Stimulated activated naive CD8-positive, alpha-beta T cell treated with anti-CD3 and anti-CD28 coated beads, Interleukin-15, amount 100 ng/mL, for 72 hours (primary cell): ENCODE measurements at regions not wholly inside any gene's neighbourhood (a gene's known extent, or its start where the extent isn't known, plus 50 kb on each side); places are given as distances from the start of the nearest gene placed in this dataset.

Experiments used
- ATAC-seq: fragments of 150-1000 bp; cut with Tn5 transposase; 2 replicates; pipeline ENCODE4 v1.10.0; 2021; ENCODE audit warnings: mild to moderate bottlenecking, moderate library complexity
- DNase-seq, 2 donors: peaks; one replicate each; pipeline ENCODE4 v3.0.0; 2021 to 2022
- H3K27ac Mint-ChIP-seq, 2 donors: one replicate each; pipeline ENCODE4 v1.8.0; 2022; ENCODE audit warnings: mild to moderate bottlenecking in 2 of 2, mixed read lengths in 2 of 2, moderate library complexity in 2 of 2
- H3K27me3 Mint-ChIP-seq: one replicate; pipeline ENCODE4 v1.8.0; 2022; ENCODE audit warnings: mixed read lengths
- H3K4me1 Mint-ChIP-seq: one replicate; pipeline ENCODE4 v1.8.0; 2022; ENCODE audit warnings: mild to moderate bottlenecking, mixed read lengths
- H3K4me3 Mint-ChIP-seq, 2 donors: one replicate each; pipeline ENCODE4 v1.8.0; 2022; ENCODE audit warnings: mild to moderate bottlenecking in 2 of 2, mixed read lengths in 2 of 2, moderate library complexity in 1 of 2
- H3K9me3 Mint-ChIP-seq, 2 donors: one replicate each; pipeline ENCODE4 v1.8.0; 2022; ENCODE audit warnings: mixed read lengths in 2 of 2

GRCh38 chr4:108493596-108493931 is 126.8 kb upstream of the RPL34 start:
- H3K4me1 Mint-ChIP-seq: no peaks in the 10 kb centered on the region
- H3K9me3 Mint-ChIP-seq: peaks cover 8 to 12% of the 10 kb centered on the region in 2 donors
- no peak for ATAC-seq
- no peaks in the 10 kb centered on the region for H3K27me3 Mint-ChIP-seq
- H3K27ac Mint-ChIP-seq: no peak overlapping the region
- no peak overlapping the region for H3K4me3 Mint-ChIP-seq
- no peak for DNase-seq

DNA sequence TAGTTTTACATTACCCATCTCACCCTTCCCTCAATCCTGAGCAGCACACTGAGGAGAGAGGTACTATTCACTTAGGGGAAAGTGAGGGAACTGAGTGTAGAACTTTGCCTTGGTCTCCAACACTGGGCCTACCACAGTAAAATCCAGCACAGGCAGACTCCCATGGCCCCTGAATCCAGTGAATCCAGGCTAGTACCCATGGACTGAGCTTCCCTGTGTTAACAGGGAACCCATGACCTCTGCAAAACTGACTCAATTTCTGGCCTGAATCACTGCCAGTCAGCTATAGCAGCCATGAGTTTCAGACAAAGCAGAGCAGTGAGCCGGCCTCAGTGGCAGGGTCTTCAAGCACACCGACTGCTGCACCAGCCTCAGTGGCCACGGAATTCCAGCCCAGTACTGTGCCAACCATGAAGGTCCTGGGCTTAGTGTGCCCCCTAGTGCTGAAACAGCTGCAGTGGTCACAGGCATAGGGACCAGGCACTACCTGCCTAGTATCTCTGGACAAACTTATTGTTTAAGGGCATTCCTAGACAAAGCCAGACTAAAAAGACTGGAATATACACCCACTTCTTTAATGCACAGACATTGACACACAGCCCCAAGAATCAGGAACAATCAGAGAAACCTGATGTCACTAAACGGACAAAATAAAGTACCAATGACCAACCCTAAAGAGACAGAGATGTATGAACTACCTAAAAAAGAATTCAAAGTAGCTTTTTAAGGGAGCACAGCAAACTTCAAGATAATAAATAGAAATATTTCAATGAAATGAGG is 127.4 kb upstream of the RPL34 start:
- Mint-ChIP-seq H3K4me3 (no peak overlapping the region), H3K27ac (no peak overlapping the region), H3K4me1 (no peaks in the 10 kb centered on the region), H3K27me3 (no peaks in the 10 kb centered on the region), H3K9me3 (peaks cover 8 to 12% of the 10 kb centered on the region in 2 donors)
- DNase-seq (peak in 1 of 2 donors; percentile 34), ATAC-seq (peak; percentile 76)

DNA sequence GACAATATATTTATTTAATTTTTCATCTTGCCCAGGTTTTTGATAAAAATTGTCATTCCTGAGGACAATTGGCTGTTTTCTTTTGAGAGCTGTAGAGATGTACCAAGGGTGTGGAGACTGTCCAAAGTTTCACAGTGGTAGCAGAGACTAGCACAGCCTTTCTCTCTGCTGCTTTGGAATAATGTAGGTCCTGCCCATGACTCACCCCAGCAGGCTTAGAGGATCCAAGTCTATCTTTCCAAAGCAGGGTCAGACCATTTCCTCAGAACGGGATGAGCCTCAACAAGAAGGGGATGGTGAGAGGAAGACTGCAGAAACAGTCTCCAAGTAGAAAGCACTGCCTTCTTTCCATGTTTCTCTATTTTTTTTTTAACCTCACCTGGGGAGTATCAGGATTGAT is 131.5 kb upstream of the RPL34 start:
- no peak for DNase-seq
- peaks cover 24% of the 10 kb centered on the region for H3K4me1 Mint-ChIP-seq
- no peaks in the 10 kb centered on the region for H3K27me3 Mint-ChIP-seq
- ATAC-seq: no peak
- H3K4me3 Mint-ChIP-seq: no peak overlapping the region
- peak overlapping the region in 1 of 2 donors; percentile 59 for H3K27ac Mint-ChIP-seq
- H3K9me3 Mint-ChIP-seq: peaks cover 5 to 7% of the 10 kb centered on the region in 2 donors

DNA sequence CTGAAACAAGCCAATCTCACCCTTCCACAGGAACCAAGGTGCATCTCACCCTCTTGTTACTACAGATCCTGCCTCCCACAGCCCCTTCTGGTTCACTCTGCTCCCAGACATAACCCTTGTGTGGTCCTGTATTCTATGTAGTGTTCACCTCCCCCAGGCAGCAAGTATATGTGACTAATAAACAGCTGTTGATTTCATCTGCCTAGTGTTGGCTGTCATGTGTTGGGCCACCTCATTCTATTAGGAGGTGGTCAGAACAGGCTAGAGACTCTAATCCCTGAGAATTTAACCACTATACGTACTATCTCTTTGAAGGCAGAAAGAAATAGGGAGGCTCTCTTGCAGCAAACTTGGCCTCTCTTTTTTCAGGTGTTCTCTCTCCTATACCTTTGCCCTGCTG is 134.3 kb upstream of the RPL34 start:
- Mint-ChIP-seq H3K4me3 (no peak overlapping the region), H3K9me3 (no peaks in the 10 kb centered on the region), H3K4me1 (peaks cover 46% of the 10 kb centered on the region), H3K27me3 (no peaks in the 10 kb centered on the region), H3K27ac (no peak overlapping the region)
- ATAC-seq: no peak
- DNase-seq: no peak

DNA sequence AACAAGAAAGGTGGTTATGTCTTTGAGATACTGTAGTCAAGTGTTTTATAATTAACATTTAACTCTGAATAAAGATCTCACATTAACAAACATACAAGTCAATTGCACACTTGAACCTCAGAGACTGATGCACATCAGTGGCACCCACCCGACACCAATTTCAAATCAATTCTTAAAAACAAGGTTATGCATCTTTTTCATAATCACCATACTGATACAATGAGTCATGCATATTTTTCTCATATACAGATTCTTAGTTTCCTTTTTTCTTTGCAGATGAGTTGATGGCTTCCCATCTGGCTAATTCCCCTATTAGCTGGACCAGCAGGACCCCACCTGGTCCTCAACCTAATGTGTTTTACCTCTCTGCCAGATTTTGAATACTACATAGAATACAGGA is 136.2 kb upstream of the RPL34 start:
- Mint-ChIP-seq H3K27me3 (no peaks in the 10 kb centered on the region), H3K4me1 (peaks cover 46% of the 10 kb centered on the region), H3K4me3 (peak overlapping the region; percentile 57 to 59), H3K9me3 (no peaks in the 10 kb centered on the region), H3K27ac (peak overlapping the region in 1 of 2 donors; percentile 36)
- DNase-seq (no peak), ATAC-seq (peak; percentile 27)

DNA sequence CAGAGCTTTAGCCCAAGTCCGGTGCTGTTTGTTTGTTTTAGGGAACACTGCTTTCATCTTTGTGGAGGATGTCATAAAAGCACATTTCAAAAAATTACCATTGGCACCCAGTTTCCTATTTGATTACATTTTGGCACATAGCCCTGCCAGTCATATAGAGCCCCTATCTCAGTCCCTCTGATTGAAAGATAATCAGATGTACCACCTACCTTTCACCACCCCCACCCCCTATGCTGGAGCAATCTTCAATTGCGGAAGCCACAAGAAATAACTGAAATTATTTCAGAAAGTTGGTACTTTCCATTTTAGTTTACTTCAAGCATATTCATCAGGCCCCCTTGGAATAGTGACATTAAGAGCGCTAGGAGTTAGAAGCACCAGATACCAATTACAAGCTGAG is 136.7 kb upstream of the RPL34 start:
- Mint-ChIP-seq H3K9me3 (no peaks in the 10 kb centered on the region), H3K4me1 (peaks cover 46% of the 10 kb centered on the region), H3K4me3 (peak overlapping the region; percentile 74 to 80)

DNA sequence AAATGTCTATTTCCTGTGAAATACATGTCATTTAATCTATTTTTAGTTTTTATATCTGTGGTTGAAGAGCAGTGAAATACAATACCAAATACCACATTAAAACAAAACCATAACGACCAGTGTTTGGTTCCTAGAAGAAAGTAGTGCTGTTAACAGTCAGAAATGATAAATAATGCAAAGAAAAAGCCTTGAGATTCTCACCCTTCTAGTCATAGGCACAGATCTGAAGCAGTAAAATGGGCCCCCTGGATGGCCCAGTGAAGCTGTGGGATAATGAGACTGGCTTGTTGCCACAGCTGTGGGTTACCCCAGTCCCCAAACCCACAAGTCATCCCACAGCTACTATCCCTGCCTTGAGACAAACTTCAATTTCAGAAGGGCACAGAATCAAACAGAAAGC is 137.3 kb upstream of the RPL34 start:
- Mint-ChIP-seq H3K27me3 (no peaks in the 10 kb centered on the region), H3K27ac (peak overlapping the region; percentile 75 to 90), H3K9me3 (no peaks in the 10 kb centered on the region), H3K4me1 (peaks cover 49% of the 10 kb centered on the region), H3K4me3 (peak overlapping the region; percentile 74 to 80)
- ATAC-seq (peak; percentile 95), DNase-seq (peak; percentile 54 to 73)

More for the DNA sequence above, 136.7 kb upstream of the RPL34 start:
- no peak for DNase-seq
- no peaks in the 10 kb centered on the region for H3K27me3 Mint-ChIP-seq
- ATAC-seq: peak; percentile 60
- peak overlapping the region; percentile 69 to 90 for H3K27ac Mint-ChIP-seq

DNA sequence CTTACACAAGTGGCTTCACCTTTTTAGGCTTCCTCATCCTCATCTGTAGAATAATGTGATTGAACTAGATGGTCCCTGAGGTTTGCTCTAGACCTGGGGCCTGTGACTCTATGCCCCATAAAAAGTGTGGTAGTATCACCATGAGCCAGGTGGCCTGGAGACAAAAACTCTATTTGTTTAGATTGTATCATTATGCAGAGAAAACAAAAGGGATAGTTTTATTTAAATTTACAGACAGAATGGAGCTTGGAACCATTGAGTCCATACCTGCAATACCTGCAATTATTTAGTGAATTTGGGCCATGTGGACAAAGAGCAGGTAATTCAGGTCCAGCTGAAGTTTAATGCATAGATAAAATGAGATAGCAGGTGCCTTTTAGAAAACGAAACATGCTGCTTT is 139.5 kb upstream of the RPL34 start:
- Mint-ChIP-seq H3K4me1 (peaks cover 58% of the 10 kb centered on the region), H3K9me3 (no peaks in the 10 kb centered on the region), H3K4me3 (no peak overlapping the region), H3K27me3 (no peaks in the 10 kb centered on the region), H3K27ac (no peak overlapping the region)
- no peak for DNase-seq
- no peak for ATAC-seq

DNA sequence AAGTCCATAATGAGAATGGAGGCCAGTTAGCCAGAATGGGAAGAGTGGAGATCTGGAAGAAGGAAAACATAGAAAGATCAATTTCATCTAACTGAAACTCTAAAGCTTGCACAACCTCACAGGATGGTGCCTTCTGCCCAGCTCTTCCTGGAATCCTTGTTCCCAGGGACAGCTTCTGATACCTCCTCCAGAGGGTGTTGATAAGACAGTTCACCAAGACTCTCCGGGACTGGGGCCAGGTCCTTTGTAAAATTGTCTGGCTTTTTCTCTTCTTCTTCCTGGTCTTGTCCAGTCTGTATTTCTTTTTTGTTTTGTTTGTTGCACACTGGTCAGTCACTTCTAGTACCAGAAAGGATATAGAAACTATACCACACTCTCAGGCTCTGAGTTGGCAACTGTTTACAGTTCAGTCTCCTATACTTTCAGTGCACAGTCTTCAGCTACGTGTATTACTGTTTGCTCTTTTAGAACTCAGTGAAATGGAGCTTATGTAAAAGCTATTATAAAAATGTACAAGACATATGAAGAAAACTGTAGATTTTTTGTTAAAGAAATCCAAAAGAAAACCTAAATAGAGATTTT is 142.8 kb upstream of the RPL34 start:
- H3K4me1 Mint-ChIP-seq: peaks cover 42% of the 10 kb centered on the region
- H3K27me3 Mint-ChIP-seq: no peaks in the 10 kb centered on the region
- no peaks in the 10 kb centered on the region for H3K9me3 Mint-ChIP-seq
- DNase-seq: no peak
- H3K27ac Mint-ChIP-seq: peak overlapping the region in 1 of 2 donors; percentile 60
- H3K4me3 Mint-ChIP-seq: no peak overlapping the region
- ATAC-seq: no peak

DNA sequence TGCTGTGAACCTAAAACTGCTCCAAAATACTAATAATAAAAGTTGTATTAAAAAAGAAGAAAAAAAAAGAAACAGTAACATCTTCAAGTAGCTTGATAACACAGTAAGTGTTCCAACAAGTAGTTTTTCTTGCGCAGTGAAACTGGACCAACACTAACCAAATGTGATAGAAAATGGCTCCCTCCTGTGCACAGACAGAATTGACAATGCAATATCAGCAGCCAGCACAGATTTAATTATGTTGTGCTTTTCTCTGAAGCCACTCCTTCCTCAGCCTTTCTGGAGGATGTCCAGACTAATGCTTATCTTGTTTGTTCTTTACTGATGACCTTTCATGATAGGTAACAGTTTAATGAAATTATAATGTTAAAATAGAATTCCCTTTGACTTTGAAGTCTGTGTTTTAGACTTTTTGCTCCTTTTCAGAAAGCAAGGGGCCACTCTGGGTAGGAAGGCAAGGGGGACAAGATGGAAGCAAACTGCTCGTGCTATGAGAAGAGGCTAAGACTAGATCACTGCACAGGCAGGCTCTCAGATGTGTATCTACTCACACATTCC is 147.1 kb upstream of the RPL34 start:
- no peaks in the 10 kb centered on the region for H3K9me3 Mint-ChIP-seq
- no peak for DNase-seq
- peaks cover 53% of the 10 kb centered on the region for H3K4me1 Mint-ChIP-seq
- ATAC-seq: no peak
- H3K27me3 Mint-ChIP-seq: no peaks in the 10 kb centered on the region
- no peak overlapping the region for H3K4me3 Mint-ChIP-seq
- H3K27ac Mint-ChIP-seq: no peak overlapping the region

DNA sequence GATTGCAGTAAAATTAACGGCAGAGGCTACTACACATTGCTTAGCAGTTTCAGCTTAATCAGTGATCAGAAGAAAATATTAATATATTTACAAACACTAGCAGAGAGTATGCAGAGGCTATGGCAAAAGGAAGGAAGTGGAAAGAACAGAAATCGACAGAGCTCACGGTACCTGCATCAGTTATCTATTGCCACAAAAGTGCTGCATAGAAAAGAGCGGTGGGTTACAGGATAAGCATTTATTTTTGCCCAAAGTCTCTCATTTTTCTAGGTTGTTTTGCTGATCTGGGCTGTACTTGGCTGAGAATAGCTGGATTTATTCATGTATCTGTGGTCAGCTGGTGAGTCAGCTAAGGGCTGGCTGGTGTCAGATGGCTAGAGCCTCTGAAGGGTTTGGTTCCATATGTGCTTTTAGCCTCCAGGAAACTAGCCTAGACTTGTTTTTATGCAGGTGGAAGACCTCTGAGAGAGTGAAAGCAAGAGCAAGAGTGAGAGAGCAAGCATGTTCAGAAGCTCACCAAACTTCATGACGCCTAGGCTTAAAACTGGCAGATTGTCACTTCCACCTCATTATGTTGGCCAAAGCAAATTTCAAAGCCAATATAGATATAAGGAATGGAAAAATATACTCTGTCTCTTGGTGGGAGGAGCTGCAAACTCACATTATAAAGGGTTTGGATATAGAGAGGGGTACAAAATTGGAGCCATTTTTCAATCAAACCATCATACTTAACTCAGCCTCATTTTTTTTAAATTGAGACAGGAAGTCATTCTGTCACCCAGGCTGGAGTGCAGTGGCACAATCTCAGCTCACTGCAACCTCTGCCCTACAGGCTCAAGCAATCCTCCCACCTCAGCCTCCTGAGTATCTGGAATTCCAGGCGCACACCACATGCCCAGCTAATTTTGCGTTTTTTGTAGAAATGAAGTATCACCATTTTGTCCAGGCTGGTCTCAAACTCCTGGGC is 153.2 kb upstream of the RPL34 start:
- H3K27me3 Mint-ChIP-seq: no peaks in the 10 kb centered on the region
- no peaks in the 10 kb centered on the region for H3K9me3 Mint-ChIP-seq
- peak overlapping the region; percentile 81 for H3K27ac Mint-ChIP-seq
- peak; percentile 98 for ATAC-seq
- H3K4me3 Mint-ChIP-seq: peak overlapping the region; percentile 54 to 79
- peaks cover 55% of the 10 kb centered on the region for H3K4me1 Mint-ChIP-seq
- peak; percentile 35 to 66 for DNase-seq

DNA sequence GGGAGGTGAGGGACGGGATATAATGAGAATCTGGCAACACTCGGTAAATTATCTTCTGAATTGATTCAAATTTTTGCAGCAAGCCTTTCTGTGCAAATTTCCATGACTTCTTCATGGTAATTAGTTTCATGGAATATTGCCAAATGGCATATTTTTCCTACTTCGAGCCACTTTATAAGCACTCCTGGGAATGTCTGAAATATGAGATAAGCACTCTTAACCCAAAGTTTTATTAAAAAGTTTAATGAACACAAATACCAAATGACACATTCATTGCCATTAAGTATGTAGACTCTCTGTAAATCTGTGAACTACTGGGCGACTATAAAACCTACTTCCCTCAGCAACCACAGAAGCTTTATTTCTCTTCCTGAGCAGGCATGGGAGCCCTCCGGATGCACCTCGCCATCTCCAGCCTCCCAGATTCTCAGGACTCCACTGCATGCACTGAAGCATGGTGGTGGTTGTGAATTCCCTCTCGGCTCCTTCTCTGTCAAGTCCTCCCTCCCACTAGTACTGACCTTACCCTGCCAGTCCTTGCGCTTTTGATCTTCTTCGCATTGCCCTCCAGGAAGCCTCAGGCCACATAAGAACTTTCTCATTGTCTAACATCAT is 154.4 kb upstream of the RPL34 start:
- Mint-ChIP-seq H3K27me3 (no peaks in the 10 kb centered on the region), H3K4me3 (peak overlapping the region; percentile 54 to 79), H3K4me1 (peaks cover 59% of the 10 kb centered on the region), H3K27ac (no peak overlapping the region), H3K9me3 (no peaks in the 10 kb centered on the region)
- no peak for ATAC-seq
- DNase-seq: no peak

DNA sequence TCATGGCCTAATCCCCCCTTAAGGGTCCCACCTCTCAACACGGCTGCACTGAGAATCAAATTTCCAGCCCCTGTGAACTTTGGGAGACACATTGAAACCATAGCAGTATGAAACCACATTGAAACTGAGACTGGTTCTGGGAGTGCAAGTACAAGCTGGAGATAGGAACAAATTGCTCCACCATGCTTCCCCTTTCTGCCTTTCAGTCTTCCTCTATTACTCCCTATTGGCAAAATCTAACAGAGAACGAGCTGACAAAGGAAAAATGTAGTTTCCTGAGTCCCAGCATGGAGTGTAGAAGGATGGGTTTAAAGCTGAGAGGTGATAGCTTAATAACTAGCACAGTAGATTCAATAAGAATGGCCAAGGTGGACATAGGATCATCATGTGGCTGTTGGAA is 161.7 kb upstream of the RPL34 start:
- H3K4me3 Mint-ChIP-seq: no peak overlapping the region
- peaks cover 8% of the 10 kb centered on the region for H3K27me3 Mint-ChIP-seq
- no peak overlapping the region for H3K27ac Mint-ChIP-seq
- H3K9me3 Mint-ChIP-seq: no peaks in the 10 kb centered on the region
- ATAC-seq (no peak), DNase-seq (no peak)
- H3K4me1 Mint-ChIP-seq: peaks cover 4% of the 10 kb centered on the region

DNA sequence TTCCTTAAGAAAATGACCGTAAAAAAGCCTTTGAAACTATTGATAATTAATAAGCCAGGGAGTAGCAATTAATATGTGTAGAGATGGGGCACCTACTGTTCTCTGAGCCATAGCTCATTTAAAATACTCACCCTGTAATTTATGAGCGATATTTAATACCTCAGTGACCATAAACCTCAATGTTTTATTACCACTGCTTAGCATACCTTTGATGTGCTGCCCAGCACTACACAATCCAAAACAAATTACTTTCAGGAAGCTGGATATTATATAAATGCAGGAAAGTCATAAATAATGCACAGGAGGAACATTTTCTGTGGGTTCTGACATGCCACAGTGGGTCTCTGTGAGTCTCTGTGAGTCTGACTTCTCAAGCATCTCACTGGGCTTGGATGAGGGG is 166.1 kb upstream of the RPL34 start:
- peaks cover 14% of the 10 kb centered on the region for H3K27me3 Mint-ChIP-seq
- H3K4me3 Mint-ChIP-seq: no peak overlapping the region
- ATAC-seq: no peak

DNA sequence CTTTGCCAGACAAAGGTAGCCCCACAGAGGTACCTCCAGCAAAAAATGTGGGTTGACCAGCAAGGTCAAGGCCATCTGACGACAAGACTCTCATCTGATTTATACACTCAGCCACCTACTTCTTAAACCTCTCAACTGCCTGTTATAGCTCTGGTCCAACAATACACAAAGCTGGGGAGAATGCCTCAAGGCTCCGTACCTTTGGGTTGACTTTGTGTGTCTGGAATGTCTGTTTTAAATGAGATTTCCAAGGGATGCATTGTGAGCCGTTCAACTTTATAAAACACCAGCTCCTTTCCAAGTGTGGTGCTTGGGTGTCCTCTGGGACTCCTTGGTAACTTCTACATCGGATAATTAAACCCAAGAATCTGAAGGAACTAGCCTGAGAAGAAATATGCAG is 167.0 kb upstream of the RPL34 start:
- ATAC-seq: no peak
- no peak overlapping the region for H3K4me3 Mint-ChIP-seq
- H3K27ac Mint-ChIP-seq: no peak overlapping the region
- peaks cover 14% of the 10 kb centered on the region for H3K27me3 Mint-ChIP-seq
- no peak for DNase-seq
- H3K9me3 Mint-ChIP-seq: no peaks in the 10 kb centered on the region
- no peaks in the 10 kb centered on the region for H3K4me1 Mint-ChIP-seq

More for the DNA sequence above, 166.1 kb upstream of the RPL34 start:
- Mint-ChIP-seq H3K9me3 (no peaks in the 10 kb centered on the region), H3K27ac (no peak overlapping the region), H3K4me1 (no peaks in the 10 kb centered on the region)
- DNase-seq: no peak
